ENCODE measurements at regions not wholly inside any gene's neighbourhood (a gene's known extent, or its start where the extent isn't known, plus 50 kb on each side); places are given as distances from the start of the nearest gene placed in this dataset.

DNA sequence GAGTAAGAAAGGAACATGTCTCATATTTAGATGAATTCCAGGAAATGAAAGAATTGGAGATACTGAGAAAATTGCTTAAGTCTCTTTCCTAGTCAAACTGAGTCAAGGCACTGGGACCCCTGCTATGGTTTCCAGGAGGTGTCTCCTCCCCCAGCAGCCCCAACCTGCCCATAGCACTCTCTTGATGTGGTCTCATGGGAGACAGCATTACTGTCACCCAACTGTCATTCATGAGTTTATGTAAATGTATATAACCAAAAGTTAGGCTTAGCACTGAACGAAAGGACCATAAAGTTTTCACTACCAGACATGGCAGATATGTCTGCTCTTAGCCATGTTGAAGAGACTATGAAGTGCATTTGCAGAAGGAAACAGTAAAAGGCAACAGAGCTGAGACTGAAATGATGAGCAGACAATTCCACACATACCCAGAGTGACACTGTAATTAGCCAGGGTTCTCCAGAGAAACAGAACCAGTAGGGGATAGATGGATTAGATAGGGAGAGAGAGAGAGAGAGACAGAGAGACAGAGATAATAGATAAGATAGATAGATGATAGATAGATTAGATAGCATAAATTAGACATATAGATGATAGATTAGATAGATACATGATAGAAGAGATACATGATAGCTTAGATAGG is 328.1 kb downstream of the BRD1 start:
- H3K9me3 ChIP-seq, result no peaks in the 10 kb centered on the region
- WGBS, 3 donors, result 54 to 71% (median 67%) methylated on average over 1 of the region's 1 CpG
- no peak for DNase-seq
- TF ChIP-seq, protein P1, sequence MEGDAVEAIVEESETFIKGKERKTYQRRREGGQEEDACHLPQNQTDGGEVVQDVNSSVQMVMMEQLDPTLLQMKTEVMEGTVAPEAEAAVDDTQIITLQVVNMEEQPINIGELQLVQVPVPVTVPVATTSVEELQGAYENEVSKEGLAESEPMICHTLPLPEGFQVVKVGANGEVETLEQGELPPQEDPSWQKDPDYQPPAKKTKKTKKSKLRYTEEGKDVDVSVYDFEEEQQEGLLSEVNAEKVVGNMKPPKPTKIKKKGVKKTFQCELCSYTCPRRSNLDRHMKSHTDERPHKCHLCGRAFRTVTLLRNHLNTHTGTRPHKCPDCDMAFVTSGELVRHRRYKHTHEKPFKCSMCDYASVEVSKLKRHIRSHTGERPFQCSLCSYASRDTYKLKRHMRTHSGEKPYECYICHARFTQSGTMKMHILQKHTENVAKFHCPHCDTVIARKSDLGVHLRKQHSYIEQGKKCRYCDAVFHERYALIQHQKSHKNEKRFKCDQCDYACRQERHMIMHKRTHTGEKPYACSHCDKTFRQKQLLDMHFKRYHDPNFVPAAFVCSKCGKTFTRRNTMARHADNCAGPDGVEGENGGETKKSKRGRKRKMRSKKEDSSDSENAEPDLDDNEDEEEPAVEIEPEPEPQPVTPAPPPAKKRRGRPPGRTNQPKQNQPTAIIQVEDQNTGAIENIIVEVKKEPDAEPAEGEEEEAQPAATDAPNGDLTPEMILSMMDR (IDR thresholded peaks at IDR 0.05), result no peak
- no peak for TF ChIP-seq EP300 (IDR thresholded peaks at IDR 0.05)
- no peak for TF ChIP-seq POLR2A (IDR thresholded peaks at IDR 0.05)
- H3K27me3 ChIP-seq, result no peaks in the 10 kb centered on the region
- no peak overlapping the region for H3K4me3 ChIP-seq
- no peak overlapping the region for H3K27ac ChIP-seq
- no peaks in the 10 kb centered on the region for H3K4me1 ChIP-seq (ENCODE audit: insufficient read depth)
- intact Hi-C loops (cut with DNase I), result no loop called here
- no peaks in the 10 kb centered on the region for H3K36me3 ChIP-seq

DNA sequence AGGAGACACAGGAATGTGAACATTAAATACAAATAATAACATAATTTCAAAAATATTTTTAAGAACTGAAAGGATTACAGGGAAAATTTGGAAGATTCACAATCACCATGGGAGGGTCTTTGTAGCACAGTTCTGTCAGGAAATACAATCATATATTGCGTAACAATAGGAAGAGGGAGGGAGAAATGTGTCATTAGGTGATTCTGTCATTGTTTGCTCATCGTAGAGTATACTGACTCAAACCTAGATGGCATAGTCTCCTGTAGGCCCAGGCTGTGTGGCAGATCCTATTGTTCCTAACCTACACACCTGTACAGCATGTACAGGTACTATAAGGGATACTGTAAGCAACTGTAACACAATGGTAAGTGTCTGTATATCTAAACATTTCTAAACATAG is 330.4 kb downstream of the BRD1 start:
- intact Hi-C loops (cut with DNase I), result no loop called here
- Histone ChIP-seq H3K4me1 (ENCODE audit: insufficient read depth) (no peaks in the 10 kb centered on the region), H3K9me3 (no peaks in the 10 kb centered on the region), H3K27me3 (no peaks in the 10 kb centered on the region), H3K4me3 (no peak overlapping the region), H3K27ac (no peak overlapping the region), H3K36me3 (no peaks in the 10 kb centered on the region)
- WGBS, 3 donors, result 81 to 93% (median 85%) methylated on average over 2 of the region's 2 CpGs
- DNase-seq, result no peak
- TF ChIP-seq, protein P1 (IDR thresholded peaks at IDR 0.05), result no peak
- no peak for TF ChIP-seq POLR2A (IDR thresholded peaks at IDR 0.05)
- TF ChIP-seq EP300 (IDR thresholded peaks at IDR 0.05), result no peak

DNA sequence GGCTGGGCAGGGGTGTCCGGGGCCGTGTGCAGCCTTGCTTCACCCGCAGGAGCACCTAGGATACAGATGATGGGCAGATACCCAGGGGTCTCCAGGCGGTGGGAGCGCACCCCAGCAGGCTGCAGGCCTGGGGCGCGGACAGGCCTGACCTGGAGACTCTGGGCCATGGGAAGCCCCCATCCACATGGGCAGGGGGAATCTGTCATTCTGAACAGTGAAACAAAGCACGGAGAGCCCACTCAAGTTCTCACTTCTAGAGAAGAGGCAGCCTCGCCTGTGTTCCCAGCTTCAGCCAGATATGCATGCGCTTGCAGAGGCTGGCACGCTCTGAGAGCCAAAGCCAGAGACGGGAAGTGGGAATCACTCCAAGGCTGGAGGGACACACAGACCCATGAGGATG is 333.1 kb downstream of the BRD1 start:
- Histone ChIP-seq H3K4me1 (ENCODE audit: insufficient read depth) (no peaks in the 10 kb centered on the region), H3K36me3 (no peaks in the 10 kb centered on the region), H3K27ac (no peak overlapping the region), H3K4me3 (no peak overlapping the region), H3K27me3 (no peaks in the 10 kb centered on the region), H3K9me3 (no peaks in the 10 kb centered on the region)
- WGBS, 3 donors, result 92 to 94% (median 92%) methylated on average over 12 of the region's 12 CpGs
- TF ChIP-seq POLR2A (IDR thresholded peaks at IDR 0.05), result no peak
- TF ChIP-seq, protein P1 (IDR thresholded peaks at IDR 0.05), result no peak
- TF ChIP-seq EP300 (IDR thresholded peaks at IDR 0.05), result no peak
- intact Hi-C loops (cut with DNase I), result no loop called here
- DNase-seq, result no peak

DNA sequence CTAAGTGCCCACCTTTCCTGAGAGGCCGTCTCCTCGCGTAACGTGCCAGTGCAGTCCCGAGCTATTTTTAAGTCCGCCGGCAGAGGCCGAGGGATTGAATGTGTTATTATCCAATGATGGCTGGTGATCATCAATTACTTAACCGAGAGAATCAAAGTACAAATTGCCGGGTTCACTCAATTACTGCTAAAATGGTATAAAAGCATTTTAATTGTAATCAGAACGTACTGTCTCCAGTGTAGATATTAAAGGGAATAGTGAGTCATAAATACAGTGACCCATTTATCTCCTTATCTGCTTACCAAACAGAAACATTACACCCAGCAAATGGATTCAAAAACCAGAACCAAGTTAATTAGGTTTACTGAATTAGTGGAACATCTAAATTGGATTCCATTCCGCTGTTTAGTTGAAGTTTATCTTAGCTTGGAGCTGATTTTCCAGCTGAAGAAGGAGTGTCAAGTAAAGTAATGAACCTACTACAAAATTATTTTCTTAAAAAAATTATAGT is 334.9 kb downstream of the BRD1 start:
- TF ChIP-seq EP300 (IDR thresholded peaks at IDR 0.05), result no peak
- no peak for TF ChIP-seq POLR2A (IDR thresholded peaks at IDR 0.05)
- 82 to 88% (median 85%) methylated on average over 12 of the region's 12 CpGs for WGBS, 3 donors
- no peaks in the 10 kb centered on the region for H3K27me3 ChIP-seq
- intact Hi-C loops (cut with DNase I), result no loop called here
- no peaks in the 10 kb centered on the region for H3K9me3 ChIP-seq
- H3K36me3 ChIP-seq, result no peaks in the 10 kb centered on the region
- no peak for DNase-seq
- no peaks in the 10 kb centered on the region for H3K4me1 ChIP-seq (ENCODE audit: insufficient read depth)
- no peak overlapping the region for H3K4me3 ChIP-seq
- H3K27ac ChIP-seq, result no peak overlapping the region

DNA sequence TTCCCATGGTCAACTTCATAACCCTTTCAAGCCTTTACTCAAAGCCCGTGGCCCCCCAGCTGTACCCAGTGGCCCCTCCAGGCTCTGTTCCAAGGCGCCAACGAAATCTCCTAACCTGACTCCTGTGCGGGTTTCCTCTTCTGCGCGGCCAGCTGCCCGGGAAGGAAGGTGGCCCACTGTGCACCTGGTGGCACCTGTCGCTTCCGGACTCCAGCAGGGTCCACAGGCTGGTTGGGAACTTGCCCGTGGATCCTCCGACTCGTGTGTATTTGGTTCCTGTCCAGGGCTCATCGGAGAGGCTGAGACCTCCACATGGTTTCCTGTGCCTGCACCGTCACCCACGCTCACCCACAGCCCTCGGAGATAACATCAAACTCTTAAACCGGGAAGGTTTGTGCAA is 335.4 kb downstream of the BRD1 start:
- TF ChIP-seq, protein P1 (IDR thresholded peaks at IDR 0.05), result no peak
- TF ChIP-seq POLR2A (IDR thresholded peaks at IDR 0.05) (no peak), EP300 (IDR thresholded peaks at IDR 0.05) (no peak)
- WGBS, 3 donors, result 84 to 86% (median 86%) methylated on average over 17 of the region's 17 CpGs
- DNase-seq, result no peak
- no peak overlapping the region for H3K27ac ChIP-seq
- no peaks in the 10 kb centered on the region for H3K36me3 ChIP-seq
- H3K4me3 ChIP-seq, result no peak overlapping the region
- H3K9me3 ChIP-seq, result no peaks in the 10 kb centered on the region
- intact Hi-C loops (cut with DNase I), result no loop called here
- no peaks in the 10 kb centered on the region for H3K4me1 ChIP-seq (ENCODE audit: insufficient read depth)
- no peaks in the 10 kb centered on the region for H3K27me3 ChIP-seq
